Epithelial cell of prostate (primary cell): ENCODE measurements at regions not wholly inside any gene's neighbourhood (a gene's known extent, or its start where the extent isn't known, plus 50 kb on each side); places are given as distances from the start of the nearest gene placed in this dataset.

ENCODE experiments used
- DNase-seq: peaks from one replicate; pipeline ENCODE4 v3.0.0-alpha.2; 2011; ENCODE audit warnings: low read depth, low spot score
- H3K27ac ChIP-seq: fragments of 450-650 bp; 2 replicates; pipeline ENCODE4 v1.5.1; 2017; ENCODE audit warnings: mild to moderate bottlenecking

GRCh38 chr9:86519066-86519615, 164.9 kb upstream of the TUT7 start:
- DNase-seq: no peak
- H3K27ac ChIP-seq: no peak overlapping the region

- DNase-seq: no peak
- H3K27ac ChIP-seq: no peak overlapping the region
Measured at GRCh38 chr9:86517475-86517874, 163.3 kb upstream of the TUT7 start.

- no peak for DNase-seq
- H3K27ac ChIP-seq: no peak overlapping the region
Measured at GRCh38 chr9:86516564-86516963, 162.4 kb upstream of the TUT7 start.

GRCh38 chr9:86515221-86515620, 161.0 kb upstream of the TUT7 start:
- no peak overlapping the region for H3K27ac ChIP-seq
- DNase-seq: no peak

GRCh38 chr9:86513429-86513828, 159.2 kb upstream of the TUT7 start:
- no peak for DNase-seq

GRCh38 chr9:86512929-86513328, 158.7 kb upstream of the TUT7 start:
- DNase-seq: no peak

More at GRCh38 chr9:86513429-86513828, 159.2 kb upstream of the TUT7 start:
- no peak overlapping the region for H3K27ac ChIP-seq

GRCh38 chr9:86511614-86512360, 157.6 kb upstream of the TUT7 start:
- H3K27ac ChIP-seq: no peak overlapping the region
- no peak for DNase-seq

More at GRCh38 chr9:86512929-86513328, 158.7 kb upstream of the TUT7 start:
- no peak overlapping the region for H3K27ac ChIP-seq

- no peak overlapping the region for H3K27ac ChIP-seq
- no peak for DNase-seq
Measured at GRCh38 chr9:86508208-86508903, 154.1 kb upstream of the TUT7 start.

GRCh38 chr9:86507212-86507630, 153.0 kb upstream of the TUT7 start:
- DNase-seq: no peak
- no peak overlapping the region for H3K27ac ChIP-seq

- no peak for DNase-seq
Measured at GRCh38 chr9:86503942-86504341, 149.7 kb upstream of the TUT7 start.

GRCh38 chr9:86503314-86503713, 149.1 kb upstream of the TUT7 start:
- H3K27ac ChIP-seq: no peak overlapping the region
- DNase-seq: no peak

More at GRCh38 chr9:86503942-86504341, 149.7 kb upstream of the TUT7 start:
- no peak overlapping the region for H3K27ac ChIP-seq

GRCh38 chr9:86500667-86501435, 146.6 kb upstream of the TUT7 start:
- no peak for DNase-seq
- H3K27ac ChIP-seq: no peak overlapping the region

- no peak for DNase-seq
- no peak overlapping the region for H3K27ac ChIP-seq
Measured at GRCh38 chr9:86500031-86500430, 145.8 kb upstream of the TUT7 start.

- peak; percentile 85 for DNase-seq
- H3K27ac ChIP-seq: peak overlapping the region; percentile 28
Measured at GRCh38 chr9:86494644-86495111, 140.5 kb upstream of the TUT7 start.

- no peak for DNase-seq
Measured at GRCh38 chr9:86491468-86492266, 137.5 kb upstream of the TUT7 start.

GRCh38 chr9:86488794-86489193, 134.6 kb upstream of the TUT7 start:
- no peak for DNase-seq

More at GRCh38 chr9:86491468-86492266, 137.5 kb upstream of the TUT7 start:
- no peak overlapping the region for H3K27ac ChIP-seq

GRCh38 chr9:86488345-86488744, 134.1 kb upstream of the TUT7 start:
- H3K27ac ChIP-seq: no peak overlapping the region
- DNase-seq: no peak

More at GRCh38 chr9:86488794-86489193, 134.6 kb upstream of the TUT7 start:
- no peak overlapping the region for H3K27ac ChIP-seq

- no peak for DNase-seq
- H3K27ac ChIP-seq: no peak overlapping the region
Measured at GRCh38 chr9:86487838-86488233, 133.6 kb upstream of the TUT7 start.
